HG03469 (cell line): ENCODE measurements at regions not wholly inside any gene's neighbourhood (a gene's known extent, or its start where the extent isn't known, plus 50 kb on each side); places are given as distances from the start of the nearest gene placed in this dataset.
"Not testable (repeated sequence)": the region's sequence is repeated elsewhere in the genome, so short reads cannot be mapped to it uniquely, and the experiment has no call there.

Source experiments
- ATAC-seq: cut with Tn5 transposase; IDR thresholded peaks from one replicate; pipeline ENCODE4 v1.9.1; 2021; ENCODE audit warnings: mild to moderate bottlenecking, moderate library complexity, moderate number of reproducible peaks; ENCODE audit not compliant: unreplicated experiment

DNA sequence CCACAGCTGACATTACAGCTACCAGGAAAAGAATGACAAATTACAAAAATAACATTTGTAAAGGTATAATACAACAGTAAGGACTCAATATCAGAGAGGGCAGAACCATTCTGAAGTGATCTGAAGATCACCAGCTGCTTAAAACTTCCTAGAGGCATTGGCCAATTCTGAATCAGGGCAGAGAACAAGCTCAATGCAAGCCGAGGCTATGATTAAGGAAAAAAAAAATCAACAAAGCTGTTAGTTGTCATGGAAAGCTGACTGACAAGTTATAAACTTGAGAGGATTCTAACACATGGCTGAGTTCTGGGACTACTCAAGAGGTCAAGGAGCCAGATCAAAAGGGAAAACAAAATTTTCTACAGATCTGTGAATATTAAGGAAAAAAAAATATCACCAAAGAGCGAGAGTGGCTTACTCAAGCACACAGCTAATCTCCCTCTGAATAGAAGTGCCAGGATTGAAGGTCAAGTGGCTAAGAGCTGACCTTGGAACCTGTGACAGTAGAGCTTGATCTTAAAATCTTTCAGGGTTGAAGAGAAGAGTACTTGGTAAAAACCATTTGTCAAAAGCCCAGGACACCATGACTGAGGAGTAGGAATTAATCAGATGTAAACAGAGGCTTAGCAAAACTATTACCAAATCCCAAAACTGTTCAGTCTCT, 383.4 kb downstream of the USP25 start:
- ATAC-seq = no peak

DNA sequence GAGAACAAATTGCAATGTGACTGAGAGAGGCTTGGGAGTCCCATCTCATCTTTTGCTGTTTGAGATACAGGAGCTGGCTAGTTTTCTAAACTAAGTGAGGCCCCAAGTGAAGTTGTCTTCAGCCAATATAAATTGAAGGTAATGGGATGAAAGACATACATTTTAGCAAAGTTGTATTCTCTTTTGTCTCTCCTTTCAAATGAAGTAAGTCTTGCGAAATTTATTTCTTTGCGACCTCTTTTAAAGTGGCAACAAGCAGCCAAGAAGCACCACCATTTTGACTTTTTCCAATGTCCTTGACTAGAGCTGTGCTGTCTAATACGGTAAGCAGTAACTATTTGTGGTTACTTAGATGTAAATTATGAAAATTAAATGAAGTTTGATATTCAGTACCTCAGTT, 385.7 kb downstream of the USP25 start:
- ATAC-seq = no peak

DNA sequence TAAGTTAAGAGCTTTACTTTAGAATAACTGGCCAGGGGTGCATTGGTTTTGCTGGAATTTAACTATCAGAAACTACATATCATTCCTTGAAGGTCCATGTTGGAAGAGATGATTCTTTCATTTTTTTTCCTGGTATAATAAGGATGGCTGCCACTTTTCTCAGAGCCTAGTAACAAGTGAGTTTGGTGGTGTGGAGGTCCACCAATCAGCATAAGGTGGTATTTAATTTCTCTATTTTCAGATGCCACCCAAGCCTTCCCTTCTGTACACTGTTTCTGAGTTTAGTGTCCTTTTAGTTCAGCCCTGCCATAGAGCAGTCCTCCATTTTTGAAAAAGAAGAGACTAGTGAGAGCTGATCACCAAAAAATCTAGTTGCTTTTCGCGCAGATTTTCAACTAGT, 386.3 kb downstream of the USP25 start:
- no peak for ATAC-seq

DNA sequence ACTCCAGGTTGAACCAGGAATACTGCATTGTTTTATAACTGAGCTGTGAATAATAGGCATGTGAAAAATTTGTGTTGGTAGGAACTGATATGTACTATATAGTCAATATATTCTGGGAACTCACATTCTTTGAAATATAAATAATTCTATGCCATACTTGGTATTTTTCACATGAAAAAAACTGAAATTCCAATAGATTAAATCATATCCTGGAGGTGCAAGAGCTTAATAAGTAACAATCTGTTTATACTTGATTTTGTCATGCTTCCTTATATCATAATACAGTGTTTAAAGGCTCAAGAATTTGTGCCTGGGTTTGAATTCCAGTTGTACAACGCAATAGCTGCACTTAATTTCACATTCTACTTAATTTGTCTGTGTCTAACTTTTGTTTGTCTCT, 387.0 kb downstream of the USP25 start:
- ATAC-seq = no peak

DNA sequence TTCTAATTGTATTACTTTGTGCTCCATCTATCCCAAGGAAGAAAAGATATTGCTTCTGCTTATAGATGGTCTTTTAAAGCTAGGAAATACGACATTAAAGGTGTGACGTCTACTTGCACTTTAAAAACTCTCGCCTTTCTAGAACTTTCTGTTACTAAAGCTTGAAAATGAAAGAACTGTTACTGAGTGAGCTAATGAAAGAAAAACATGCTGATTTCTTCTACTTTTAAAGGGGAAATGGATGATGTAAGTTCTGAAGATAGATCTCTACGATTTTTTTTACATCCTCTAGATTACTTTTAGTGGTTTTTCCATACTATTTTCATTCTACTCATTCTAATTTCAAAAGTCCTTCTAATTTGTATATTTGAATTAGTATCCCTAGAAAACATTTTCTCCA, 387.5 kb downstream of the USP25 start:
- no peak for ATAC-seq

DNA sequence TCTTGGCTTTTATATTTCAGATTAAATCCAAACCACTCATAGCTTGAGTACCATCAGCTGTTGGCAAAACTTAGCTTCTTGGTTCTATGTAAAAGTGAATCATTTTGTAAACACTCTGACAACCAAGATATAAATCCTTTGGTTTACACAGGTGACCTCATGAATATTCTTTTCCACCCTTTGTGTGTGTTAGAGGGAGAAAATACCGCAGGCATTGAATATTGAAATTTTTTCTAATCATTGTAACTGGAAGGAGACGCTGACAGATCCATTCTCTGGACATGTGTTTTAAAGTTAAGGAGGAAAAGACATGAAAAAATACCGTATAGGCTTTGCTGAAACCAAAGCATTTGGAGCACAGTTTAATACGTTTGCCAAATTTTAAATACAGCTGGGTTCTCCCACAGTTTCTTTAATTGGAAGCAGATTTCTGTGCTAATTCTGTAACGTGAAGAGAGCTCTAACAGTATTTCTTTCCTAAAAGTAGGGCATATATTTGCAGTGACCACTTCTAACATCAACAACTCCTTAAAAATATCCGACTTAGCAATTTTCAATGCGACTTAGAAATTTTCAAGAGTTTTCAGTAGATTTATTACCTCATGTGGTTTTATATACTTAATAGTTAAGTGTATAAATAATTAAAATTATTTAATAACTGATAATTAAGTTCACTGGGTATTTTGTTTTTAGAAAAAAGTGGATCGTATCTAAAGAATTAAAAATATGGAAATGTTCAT, 388.2 kb downstream of the USP25 start:
- no peak for ATAC-seq

DNA sequence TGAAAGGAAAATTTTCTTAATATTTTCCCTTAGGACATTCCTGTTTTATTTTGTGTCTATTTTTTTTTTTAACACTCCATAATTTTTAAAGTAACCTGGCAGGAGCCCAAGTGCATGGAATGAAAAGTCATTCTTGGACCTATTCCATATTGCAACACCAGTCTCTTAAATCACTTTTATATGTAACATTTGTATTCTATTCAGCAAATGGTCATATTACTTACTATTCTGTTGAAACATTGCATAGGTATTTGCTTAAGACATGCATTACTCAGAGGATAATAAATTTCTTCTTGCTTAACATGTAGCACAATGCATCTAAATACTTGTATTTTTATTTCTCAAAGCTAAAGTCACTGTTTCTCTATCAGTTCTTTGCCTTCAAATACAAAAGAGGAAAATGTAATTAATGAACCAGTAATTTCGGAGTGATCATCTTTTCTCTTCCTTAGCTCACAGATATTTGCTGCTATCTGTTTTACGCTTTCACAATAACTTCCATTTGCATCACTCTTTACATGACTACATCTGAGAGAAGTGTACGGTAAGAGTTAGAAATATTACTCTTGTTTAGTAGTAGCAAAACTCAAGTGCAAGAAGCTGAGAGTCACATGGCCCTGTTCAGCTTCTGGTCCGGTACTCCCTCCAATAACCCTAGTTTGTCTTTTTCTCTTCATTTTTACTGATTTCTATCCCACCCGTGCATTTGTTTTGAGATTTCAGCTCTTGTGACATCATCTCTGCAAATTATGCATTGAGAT, 394.8 kb downstream of the USP25 start:
- ATAC-seq = no peak

DNA sequence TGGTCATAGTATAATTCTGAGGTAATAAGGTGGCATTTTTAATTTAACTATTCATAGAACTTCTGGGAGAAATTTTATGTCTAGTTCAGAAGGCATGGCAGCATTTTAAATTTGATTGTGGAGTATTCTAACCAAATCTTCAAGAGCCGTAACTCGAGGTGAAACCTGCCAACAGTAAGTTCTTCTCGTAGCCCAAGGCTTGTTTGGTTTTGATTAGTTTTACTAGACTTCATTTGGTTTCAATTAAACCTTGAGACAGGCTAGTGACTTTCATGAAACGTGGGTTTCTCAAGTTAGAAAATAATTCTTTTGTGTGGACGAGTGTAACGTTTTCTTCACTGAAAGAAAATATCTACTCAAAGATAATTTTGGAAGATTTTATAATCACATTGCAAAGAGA, 395.5 kb downstream of the USP25 start:
- no peak for ATAC-seq

DNA sequence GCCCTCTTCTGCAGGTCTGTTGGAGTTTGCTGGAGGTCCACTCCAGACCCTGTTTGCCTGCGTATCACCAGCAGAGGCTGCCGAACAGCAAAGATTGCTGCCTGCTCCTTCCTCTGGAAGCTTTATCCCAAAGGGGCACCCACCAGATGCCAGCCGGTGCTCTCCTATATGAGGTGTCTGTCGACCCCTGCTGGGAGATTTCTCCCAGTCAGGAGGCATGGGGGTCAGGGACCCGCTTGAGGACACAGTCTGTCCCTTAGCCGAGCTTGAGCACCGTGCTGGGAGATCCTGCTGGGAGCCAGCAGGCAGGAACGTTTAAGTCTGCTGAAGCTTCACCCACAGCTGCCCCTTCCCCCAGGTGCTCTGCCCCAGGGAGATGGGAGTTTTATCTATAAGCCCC, 402.7 kb downstream of the USP25 start:
- not testable (repeated sequence) for ATAC-seq

DNA sequence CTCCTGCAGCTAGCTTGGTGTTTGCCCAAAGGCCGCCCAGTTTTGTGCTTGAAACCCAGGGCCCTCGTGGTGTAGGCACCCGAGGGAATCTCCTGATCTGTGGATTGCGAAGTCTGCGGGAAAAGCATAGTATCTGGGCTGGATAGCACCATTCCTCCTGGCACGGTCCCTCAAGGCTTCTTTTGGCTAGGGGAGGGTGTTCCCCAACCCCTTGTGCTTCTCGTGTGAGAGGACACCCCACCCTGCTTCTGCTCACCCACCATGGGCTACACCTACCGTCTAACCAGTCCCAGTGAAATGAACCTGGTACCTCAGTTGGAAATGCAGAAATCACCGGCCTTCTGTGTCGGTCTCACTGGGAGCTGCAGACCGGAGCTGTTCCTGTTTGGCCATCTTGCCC, 403.5 kb downstream of the USP25 start:
- no peak for ATAC-seq

DNA sequence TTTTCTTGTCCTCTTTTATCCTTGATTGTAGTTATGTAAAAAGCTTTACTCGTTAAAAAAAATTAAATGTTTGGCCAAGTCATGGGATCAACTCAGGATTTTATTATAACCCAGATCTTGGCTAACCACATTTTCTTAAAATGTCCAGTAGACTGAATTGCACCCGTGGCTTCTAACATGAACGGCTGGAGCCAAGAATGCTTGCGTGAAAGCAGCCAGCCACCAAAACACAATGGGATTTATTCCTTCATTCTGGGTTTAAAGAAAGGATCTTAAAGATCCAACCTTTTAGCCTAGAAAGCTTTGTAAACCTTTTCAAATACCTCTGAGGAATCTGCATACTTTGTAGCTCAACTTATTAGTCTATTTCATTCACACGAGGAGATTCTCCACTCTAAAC, 404.4 kb downstream of the USP25 start:
- no peak for ATAC-seq

DNA sequence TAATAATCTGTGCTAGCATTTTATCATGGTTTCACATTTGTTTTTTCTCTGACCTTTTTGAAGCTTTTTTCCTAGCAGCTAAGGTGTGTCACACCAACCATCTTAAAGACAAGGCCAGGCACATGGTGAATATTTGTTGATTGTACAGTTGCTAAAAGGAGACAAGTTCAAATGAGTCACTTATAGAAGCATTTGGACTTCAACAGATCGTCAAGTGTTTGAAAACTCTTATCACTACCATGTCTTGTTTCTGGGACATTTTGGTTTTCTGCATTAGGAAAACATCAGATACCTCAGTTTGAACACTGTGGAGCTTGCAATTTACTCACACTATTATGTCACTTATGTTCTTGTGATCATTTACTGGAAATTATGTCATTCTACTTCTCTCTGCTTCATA, 407.3 kb downstream of the USP25 start:
- no peak for ATAC-seq

DNA sequence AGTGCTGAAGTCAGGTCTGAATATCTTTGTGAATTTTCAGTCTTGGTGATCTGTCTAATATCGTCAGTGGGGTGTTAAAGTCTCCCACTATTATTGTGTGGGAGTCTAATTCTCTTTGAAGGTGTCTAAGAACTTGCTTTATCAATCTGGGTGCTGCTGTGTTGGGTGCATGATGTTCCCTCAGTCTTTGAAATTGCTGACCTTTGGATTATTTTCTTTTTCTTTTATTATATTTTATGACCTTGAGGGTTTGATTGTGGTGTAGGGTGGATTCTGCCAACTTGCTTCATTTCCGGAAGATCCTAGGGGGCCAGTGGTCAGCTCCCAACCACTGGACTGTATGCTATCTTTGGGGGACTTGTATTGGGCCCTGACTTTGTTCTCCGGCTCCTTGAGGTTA, 415.3 kb downstream of the USP25 start:
- no peak for ATAC-seq

DNA sequence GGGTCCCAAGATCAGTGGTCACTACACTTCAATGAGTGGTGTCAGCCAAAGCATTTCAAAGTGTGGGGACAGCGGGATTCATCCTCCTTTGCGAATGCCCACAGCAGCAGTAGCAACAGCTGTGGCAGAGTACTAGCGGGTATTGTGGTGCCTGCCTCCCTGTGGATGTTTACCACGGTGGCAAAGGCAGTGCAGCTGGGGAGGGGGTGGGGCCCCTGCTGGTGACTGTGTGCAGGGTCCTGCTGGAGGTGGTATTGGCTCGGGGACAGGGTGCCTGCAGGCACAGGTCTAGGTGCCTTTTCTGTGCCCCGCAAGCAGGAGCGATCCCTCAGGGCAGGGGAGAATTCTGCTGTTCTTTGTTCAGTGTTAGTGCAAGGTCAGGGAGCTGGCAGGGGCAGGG, 415.7 kb downstream of the USP25 start:
- ATAC-seq = no peak

DNA sequence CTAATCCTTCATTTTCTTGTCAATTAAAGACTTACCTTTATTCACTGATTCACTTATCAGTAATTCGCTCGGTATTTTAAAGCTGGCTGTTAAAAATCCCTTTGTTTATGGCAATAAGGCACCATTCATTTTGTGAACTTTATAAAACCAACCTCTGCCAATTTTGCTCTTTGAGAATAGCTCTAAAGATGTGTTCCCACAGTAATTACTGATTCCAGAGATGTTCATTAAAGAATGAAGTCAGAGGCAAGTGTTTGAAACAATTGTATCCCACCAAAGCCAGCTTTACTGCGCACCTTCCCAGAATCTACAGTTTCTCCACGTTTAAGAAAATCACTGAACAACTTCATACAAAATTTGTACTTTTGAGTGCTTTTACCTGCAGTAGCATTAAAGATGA, 424.5 kb downstream of the USP25 start:
- no peak for ATAC-seq

DNA sequence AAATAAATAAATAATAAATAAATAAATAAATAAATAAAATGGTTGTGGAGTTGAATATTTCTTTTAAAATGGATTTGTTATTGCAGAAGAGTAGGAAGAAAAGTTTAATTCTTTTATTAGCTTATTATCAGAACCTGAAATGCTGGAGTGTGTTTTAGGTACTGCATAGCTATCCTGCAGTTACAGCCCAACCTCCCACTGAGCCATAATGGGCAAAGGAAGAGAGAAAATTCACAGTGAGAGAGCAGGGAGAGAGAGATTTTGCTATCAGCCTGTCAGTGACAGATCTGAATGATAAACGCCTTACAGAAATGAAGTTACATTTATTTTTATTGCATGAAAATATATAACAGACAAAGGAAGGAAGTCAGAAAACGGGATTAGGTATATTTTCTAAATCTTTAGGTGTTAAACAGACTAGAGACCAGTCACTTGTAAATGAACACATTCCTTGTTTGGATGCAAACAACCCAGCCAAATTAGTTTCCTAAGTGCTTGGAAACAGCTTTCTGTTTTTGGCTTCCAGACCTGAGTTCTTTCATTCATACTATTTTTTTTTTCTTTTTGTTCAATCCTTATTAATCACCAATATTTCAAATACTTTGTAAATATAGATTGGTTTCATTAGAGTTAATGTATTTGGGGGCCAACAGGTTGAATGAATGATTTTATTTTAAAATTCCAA, 425.3 kb downstream of the USP25 start:
- ATAC-seq = no peak

DNA sequence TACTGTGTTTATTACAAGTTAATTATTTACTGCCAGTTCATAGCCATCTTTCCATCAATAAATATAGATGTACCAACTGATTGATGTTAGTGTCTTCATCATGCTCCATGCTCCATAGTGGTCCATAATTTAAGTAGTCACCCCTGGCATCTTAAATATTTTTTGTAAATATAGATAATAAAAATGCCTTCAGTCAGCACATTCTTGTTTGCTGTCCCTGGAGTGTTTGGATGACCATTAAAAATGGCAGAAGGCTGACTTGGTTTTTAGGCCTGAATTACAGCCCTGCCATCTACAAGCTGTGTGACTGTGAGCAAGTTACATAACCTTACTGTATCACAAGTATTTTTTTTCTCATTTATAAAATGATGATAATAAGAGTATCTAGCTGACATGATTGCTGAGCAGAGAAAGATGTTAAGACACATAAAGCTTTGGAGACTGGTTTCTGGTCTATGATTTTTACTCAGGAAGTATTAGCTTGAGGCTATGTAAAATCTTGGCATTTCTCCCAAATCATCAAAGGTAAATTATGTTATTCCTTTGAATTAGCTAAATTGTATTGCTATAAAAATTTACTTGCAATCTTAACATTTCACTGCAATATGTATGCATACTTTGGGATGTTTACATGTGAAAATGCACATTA, 427.2 kb downstream of the USP25 start:
- ATAC-seq = no peak

DNA sequence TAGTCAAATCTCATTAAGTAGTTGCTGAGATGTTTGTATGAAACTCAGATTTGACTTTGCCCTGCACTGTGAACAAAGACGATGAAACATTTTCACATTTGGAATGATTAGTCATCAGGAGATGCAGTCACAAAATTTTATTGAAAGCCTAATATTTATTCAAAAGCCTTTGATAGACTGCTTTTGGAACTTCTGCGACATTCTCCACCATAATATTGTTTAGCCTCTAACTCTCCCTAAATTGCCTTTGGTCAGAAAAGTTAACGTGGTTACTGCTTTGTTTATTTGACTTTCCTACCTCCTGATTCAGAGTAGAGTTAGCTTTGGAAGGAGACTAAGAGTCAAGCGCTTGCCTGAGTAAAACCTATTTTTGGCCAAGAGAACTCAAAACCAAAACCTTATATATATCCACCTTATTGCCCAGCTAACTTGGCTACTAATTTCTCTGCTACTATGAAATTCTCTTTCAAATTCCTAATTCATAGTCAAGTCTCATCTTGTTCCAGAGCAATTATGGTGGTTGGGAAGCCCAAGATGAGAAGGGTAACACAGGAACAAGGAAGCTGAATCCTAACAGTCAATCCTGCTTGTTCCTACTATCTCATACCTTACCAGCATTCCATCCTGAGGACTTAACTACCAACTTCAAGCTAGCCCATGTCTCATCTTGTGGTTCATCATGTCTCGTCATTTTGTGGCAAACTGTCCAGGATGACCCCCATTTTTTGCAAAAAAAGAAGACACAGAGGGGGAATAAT, 429.6 kb downstream of the USP25 start:
- no peak for ATAC-seq

DNA sequence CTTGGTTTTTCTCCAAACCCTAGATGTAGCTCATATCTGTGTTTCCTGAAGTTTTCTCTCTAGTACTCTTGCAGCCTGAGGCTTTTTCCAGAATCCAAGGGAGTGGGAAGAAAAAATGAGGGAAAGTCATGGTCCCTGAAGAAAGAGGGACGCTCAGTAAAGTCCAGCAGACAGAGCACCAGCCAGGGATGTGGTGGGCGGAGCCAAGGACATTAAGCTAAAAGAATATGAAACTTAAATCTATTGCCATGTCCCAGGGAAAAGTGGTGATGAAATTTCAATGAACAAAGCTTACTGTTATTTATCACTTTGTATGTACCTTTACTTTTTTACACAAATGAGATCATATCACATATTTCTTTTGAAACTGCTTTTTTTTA, 430.2 kb downstream of the USP25 start:
- no peak for ATAC-seq

DNA sequence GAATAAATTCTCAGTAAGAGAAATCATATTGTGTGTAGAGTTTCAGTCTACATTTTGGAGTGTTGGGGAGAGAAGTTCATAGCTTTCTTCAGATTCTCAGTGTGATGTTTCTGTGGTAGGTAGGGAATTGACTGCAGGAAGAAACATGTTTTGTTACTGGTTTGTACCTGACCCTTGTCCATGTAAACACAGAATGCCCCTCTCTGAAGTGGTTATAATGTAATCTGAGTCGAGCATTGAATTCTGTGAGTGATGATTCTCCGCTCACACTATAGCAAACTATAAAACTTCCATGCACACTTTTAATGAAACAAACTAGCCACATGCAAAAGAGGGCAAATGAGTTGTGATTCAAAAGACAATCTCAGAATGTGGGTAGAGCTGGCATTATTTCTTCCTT, 433.2 kb downstream of the USP25 start:
- ATAC-seq = no peak
